ENCODE measurements at regions not wholly inside any gene's neighbourhood (a gene's known extent, or its start where the extent isn't known, plus 50 kb on each side); places are given as distances from the start of the nearest gene placed in this dataset.

GRCh38 chr6:9481292-9482029 lies 933.4 kb downstream of the TFAP2A start:
- TF ChIP-seq CTCF (IDR thresholded peaks at IDR 0.05): no peak
- no peak for TF ChIP-seq POLR2A (IDR thresholded peaks at IDR 0.05)

All from uterus (tissue), 2 donors.